Activated CD8-positive, alpha-beta memory T cell treated with anti-CD3 and anti-CD28 coated beads for 24 hours (primary cell): ENCODE measurements at regions not wholly inside any gene's neighbourhood (a gene's known extent, or its start where the extent isn't known, plus 50 kb on each side); places are given as distances from the start of the nearest gene placed in this dataset.
"Not testable (repeated sequence)": the region's sequence is repeated elsewhere in the genome, so short reads cannot be mapped to it uniquely, and the experiment has no call there.

ENCODE experiments used
- DNase-seq: peaks from one replicate; pipeline ENCODE4 v3.0.0-alpha.2; 2020

- DNase-seq, result no peak
These were observed 324.7 kb upstream of the RGMA start for GRCh38 chr15:93413745-93414144.

GRCh38 chr15:93399121-93399520, 310.1 kb upstream of the RGMA start:
- DNase-seq, result no peak

GRCh38 chr15:93389211-93389610, 300.2 kb upstream of the RGMA start:
- DNase-seq, result no peak

DNA sequence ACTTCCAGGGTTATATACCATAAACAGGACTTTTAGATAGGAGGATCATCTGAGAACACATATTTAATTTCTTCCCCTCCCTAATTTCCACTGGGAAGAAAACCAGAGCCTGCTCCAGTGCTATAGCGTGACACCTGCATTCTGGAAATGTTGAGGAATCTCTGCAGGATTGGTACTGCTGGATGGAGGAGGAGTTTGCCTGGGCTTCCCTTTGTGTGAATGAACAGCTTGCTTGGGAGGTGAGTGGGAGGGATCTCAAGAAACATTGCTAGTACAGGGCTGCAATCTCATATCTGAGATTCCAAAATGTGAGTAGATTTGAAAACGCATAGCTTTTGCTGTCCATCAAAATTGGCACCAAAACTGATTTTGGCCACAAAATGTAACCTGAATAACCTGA, 295.9 kb upstream of the RGMA start:
- DNase-seq, result no peak

DNA sequence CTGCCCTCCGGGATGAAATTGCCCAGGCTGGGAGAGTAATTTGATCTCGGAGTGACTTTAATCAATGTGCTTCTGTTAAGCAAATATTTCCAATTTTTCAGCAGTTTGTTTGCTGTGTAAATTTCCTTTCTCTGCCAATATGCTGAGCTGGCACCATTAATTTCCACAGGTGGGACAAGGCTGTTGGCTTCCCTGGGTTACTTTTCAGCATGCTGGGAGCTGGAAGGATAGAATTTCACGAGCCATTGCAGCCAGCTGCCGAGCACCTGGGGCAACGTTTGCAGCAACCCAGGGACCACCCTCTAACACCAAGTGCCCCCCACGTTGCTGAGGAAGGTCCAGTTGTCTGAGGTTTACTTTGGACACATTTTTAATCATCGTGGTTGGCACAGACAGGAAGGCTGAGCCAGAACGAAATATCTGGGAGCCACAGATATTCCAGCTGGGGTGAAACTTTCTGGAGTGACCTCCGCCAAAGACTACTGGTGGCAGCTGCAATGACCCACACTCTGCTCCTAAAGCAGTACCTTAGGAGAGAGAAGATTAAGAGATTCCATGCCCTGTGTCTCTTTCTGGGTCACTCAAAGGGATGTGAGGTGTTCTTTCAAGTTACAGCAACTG, 293.3 kb upstream of the RGMA start:
- DNase-seq, result no peak

- DNase-seq, result no peak
These were observed 289.5 kb upstream of the RGMA start for GRCh38 chr15:93378558-93378957.

DNA sequence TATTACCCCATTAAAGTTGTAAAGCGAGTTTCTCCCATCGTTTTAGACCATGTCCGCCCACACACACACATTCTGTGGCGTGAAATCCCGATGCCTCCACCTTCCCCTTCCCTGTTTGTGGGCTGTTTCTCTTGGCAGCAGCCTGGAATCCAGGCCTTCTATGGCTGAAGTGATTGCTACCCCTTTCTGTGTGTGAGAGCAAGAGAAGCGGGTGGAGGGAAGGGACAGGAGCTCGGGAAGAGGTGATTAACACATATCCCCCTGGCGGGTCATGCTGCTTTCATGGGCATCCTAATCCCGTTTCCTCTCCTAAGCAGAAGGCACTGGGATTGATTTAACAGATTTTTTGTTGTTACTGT, 283.8 kb upstream of the RGMA start:
- DNase-seq, result no peak

GRCh38 chr15:93372208-93372864, 283.3 kb upstream of the RGMA start:
- DNase-seq, result no peak

- no peak for DNase-seq
These were observed 277.5 kb upstream of the RGMA start for GRCh38 chr15:93366387-93367100.

GRCh38 chr15:93362821-93363220, 273.8 kb upstream of the RGMA start:
- no peak for DNase-seq

DNA sequence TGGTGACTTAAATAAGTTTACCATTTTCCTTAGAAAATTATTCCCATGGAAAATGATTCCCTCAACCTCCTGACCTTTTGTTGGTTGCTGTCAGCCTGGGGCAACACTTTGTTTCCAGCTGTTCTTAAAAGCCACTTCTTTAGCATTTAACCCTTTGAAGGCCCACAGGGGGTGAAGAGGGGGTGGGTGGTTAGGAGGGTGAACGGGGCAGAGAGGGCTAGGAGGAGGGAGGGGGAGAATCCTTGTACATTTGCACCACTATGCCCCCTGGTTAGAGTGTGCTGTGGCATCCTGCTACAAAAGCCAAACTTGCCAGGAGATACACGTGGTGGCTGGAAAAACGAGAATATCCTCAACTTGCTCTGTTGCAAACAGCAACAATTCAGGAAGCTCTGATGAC, 273.2 kb upstream of the RGMA start:
- no peak for DNase-seq

- no peak for DNase-seq
These were observed 272.7 kb upstream of the RGMA start for GRCh38 chr15:93361703-93362102.

GRCh38 chr15:93360976-93361375, 272.0 kb upstream of the RGMA start:
- no peak for DNase-seq

DNA sequence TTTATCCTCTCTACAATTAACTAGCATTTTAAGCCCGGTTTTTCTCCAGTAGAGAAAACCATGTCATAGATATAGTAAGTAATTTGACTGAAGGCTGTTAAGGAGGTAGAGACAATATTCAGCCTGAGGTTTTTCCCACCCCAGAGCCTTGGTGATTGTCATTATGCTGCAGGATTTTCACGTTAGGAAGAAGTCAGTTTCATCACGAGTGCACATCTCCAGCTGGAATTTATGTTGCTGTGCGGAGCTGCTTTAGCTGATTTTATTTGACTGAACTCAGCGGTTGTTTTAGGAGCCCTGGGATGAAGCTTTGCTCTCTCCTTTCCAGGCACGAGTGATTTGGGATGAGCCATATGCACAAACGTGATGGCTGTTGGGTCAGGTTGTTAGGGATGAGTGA, 271.3 kb upstream of the RGMA start:
- no peak for DNase-seq

DNA sequence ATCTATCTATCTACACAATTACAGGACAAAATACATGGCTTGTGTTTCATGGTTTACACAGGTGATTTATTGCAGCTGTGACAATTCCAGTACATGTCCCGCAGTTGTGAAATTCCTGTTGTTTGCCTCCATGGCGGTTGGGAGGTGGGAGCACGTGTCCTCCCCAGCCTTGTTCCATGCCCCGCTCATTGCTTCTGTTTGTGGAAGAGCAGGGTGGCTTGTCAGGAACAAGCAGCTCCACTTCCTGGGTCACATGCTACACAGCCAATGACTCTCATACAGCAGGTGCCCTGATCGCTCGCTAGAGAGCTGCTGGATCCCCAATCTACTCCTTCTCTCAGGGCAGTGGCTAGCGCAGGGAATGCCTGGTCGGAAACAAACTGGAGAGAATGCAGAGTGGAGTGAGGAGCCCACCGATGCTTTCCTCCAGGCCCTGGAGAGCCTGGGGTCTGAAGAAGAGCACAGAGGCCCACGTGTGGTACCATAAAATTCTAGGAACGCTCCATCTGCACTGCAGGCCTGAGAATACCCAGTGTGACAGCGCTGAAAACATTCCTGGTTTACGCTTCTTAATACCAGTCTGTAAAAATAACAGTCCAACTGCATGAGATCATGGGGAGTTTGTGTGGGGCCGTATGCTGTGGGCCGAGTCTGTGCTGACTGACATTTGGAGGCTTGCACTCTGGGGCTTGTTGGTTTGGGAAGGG, 270.6 kb upstream of the RGMA start:
- no peak for DNase-seq

- DNase-seq, result no peak
These were observed 270.0 kb upstream of the RGMA start for GRCh38 chr15:93359060-93359408.

DNA sequence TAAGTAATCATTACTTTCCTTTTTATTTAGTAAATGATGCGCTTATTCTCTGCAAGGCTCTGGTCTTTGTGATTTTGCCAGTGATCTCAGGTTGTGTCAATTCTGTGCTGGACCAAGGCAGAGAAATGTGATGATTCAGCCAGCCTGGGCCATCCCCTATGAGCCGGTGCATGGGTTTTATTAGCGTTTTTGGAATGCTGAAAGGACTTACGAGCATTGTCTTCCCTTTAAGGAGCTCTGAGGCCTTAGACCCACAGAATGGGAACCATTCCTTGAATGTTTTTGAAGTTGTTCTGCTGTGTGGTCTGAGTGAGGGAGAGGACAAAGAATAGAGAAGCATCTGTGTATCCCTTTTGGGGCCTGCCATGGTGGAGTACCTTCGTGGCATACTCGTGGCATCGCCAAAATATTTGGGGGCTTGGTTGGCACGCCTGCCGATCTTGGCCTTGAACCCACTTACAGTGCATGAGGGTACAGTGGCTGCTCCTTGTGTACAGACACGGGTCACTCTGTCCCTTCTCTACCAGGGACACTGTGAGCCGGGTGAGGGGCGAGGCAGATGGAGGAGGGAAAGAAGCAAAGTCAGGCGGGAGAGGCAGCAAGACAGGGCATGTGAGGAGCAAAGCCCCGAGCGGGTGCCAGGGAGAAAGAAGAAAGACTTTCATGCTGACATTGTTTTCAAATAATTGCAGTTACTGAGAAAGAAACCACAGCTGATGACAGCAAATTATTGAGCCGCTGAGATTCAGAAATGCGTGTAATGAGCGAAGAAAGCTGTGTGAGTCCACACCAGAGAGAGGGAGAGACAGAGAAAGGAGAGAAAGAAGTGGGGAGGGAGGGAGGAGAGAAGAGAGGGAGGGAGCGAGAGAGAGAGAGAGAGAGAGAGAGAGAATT, 269.4 kb upstream of the RGMA start:
- no peak for DNase-seq

DNA sequence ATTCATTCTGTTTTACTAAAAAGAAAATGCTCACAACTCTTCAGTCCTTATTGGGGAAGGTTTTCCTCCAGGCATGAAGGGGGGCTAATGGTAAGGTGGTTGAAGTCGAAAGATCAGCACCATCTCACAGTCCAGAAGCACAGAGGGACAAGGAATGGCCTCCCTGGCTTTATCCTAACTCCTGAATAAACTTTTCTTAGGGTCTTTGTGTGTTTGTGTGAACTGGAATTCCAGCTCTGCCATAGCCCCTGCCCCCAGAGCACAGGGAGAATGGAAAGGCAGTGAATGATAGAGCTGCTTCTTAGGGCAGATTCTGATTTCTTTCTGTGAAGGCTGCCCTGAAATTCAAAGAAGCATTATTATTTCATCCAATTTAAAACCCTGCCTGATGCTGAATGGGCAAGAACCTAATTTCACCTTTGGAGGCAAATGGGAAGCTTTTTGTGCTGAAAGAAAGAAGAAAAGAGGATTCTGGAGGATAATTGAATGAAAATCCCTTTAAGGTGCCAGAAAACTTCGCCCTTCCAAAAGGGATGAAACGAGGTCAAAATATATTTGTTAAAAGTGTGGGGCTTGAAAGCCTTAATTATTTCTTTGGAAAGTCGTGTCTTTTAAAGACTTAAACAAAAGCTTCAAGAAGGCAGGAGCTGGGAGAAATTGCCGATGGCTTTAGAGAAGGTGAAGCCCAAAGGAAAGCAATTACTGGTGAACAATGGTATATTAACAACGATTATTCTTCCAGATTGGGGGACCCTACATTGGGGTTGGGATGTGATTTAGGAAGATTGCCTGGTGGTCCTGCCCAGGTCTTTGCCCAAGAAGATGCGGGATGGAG, 259.9 kb upstream of the RGMA start:
- DNase-seq, result peak; percentile 17

DNA sequence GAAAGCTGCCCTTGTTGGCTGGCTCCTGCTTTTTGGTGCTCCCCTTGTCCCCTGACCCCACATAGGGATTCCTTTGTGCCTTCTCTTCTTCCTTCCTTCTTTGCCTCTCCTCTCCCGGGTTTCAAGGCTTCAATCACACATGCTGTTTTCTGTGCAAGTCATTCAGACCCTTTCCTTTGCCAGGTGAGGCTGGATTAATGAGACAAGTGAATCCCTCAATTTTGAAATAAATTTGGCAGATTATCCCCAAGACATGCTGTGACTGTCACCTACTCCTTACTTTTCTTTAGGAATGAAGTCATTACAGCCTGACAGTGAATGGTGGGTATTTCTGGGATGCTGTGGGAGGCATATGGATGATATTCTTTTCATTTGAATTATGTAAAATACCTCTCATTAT, 259.0 kb upstream of the RGMA start:
- no peak for DNase-seq

GRCh38 chr15:93345981-93346380, 257.0 kb upstream of the RGMA start:
- DNase-seq, result no peak

- DNase-seq, result not testable (repeated sequence)
These were observed 254.4 kb upstream of the RGMA start for GRCh38 chr15:93343402-93343801.

- DNase-seq, result no peak
These were observed 252.2 kb upstream of the RGMA start for GRCh38 chr15:93341164-93341563.
